ENCODE measurements at regions not wholly inside any gene's neighbourhood (a gene's known extent, or its start where the extent isn't known, plus 50 kb on each side); places are given as distances from the start of the nearest gene placed in this dataset.

GRCh38 chr6:62345962-62346689 is 60.1 kb upstream of the KHDRBS2 start:
- no peak for TF ChIP-seq CTCF (IDR thresholded peaks at IDR 0.05; ENCODE audit: insufficient read depth, low read length, poor library complexity, severe bottlenecking)
- Histone ChIP-seq H3K36me3 (ENCODE audit: control insufficient read depth, insufficient read depth, low read length) (no peaks in the 10 kb centered on the region), H3K4me3 (ENCODE audit: low read depth, low read length) (no peak overlapping the region), H3K27me3 (ENCODE audit: control insufficient read depth, insufficient read depth, low read length) (no peaks in the 10 kb centered on the region)
- DNase-seq (ENCODE audit: low read depth): no peak

GRCh38 chr6:62345446-62345845 is 59.4 kb upstream of the KHDRBS2 start:
- Histone ChIP-seq H3K4me3 (ENCODE audit: low read depth, low read length) (no peak overlapping the region), H3K27me3 (ENCODE audit: control insufficient read depth, insufficient read depth, low read length) (no peaks in the 10 kb centered on the region), H3K36me3 (ENCODE audit: control insufficient read depth, insufficient read depth, low read length) (no peaks in the 10 kb centered on the region)
- TF ChIP-seq CTCF (IDR thresholded peaks at IDR 0.05; ENCODE audit: insufficient read depth, low read length, poor library complexity, severe bottlenecking): no peak
- DNase-seq (ENCODE audit: low read depth): no peak

GRCh38 chr6:62344850-62345249 is 58.8 kb upstream of the KHDRBS2 start:
- Histone ChIP-seq H3K27me3 (ENCODE audit: control insufficient read depth, insufficient read depth, low read length) (no peaks in the 10 kb centered on the region), H3K36me3 (ENCODE audit: control insufficient read depth, insufficient read depth, low read length) (no peaks in the 10 kb centered on the region), H3K4me3 (ENCODE audit: low read depth, low read length) (no peak overlapping the region)
- no peak for TF ChIP-seq CTCF (IDR thresholded peaks at IDR 0.05; ENCODE audit: insufficient read depth, low read length, poor library complexity, severe bottlenecking)
- DNase-seq (ENCODE audit: low read depth): no peak

- Histone ChIP-seq H3K36me3 (ENCODE audit: control insufficient read depth, insufficient read depth, low read length) (no peaks in the 10 kb centered on the region), H3K27me3 (ENCODE audit: control insufficient read depth, insufficient read depth, low read length) (no peaks in the 10 kb centered on the region), H3K4me3 (ENCODE audit: low read depth, low read length) (no peak overlapping the region)
- TF ChIP-seq CTCF (IDR thresholded peaks at IDR 0.05; ENCODE audit: insufficient read depth, low read length, poor library complexity, severe bottlenecking): no peak
- DNase-seq (ENCODE audit: low read depth): no peak
Measured at GRCh38 chr6:62338477-62338876, 52.5 kb upstream of the KHDRBS2 start.
